Bone marrow (tissue), 2 donors: ENCODE measurements at regions not wholly inside any gene's neighbourhood (a gene's known extent, or its start where the extent isn't known, plus 50 kb on each side); places are given as distances from the start of the nearest gene placed in this dataset.
A peak's percentile ranks its signal among the peaks of the same experiment; 100 is the strongest.

Source experiments
- DNase-seq, 2 donors: peaks; one replicate each; lab custom pipeline; 2025; lab: John Stamatoyannopoulos, UW

- no peak for DNase-seq
Observed at GRCh38 chr3:30069056-30069455, 537.3 kb upstream of the TGFBR2 start.

GRCh38 chr3:30073040-30073439, 533.4 kb upstream of the TGFBR2 start:
- DNase-seq: no peak

- no peak for DNase-seq
Observed at GRCh38 chr3:30073622-30074021, 532.8 kb upstream of the TGFBR2 start.

DNA sequence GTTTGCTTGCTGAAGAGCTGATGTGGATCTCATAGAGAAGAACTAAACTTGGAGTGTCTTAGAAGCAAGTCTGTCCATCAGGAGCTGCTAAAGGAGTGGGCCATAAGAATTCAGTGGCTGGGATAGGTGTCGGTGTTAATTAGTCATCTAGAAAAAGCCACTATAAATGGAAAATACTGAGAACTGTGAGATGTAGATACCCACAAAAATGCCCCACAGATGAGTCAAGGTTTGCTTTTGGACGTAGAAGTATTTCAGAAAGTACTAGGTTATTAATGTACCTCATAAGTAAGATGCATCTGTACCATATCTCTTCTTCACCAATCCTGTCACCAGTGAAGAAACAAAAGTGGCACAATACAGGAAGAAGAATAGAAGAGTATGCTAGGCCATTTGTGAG, 530.9 kb upstream of the TGFBR2 start:
- DNase-seq: no peak

- DNase-seq: no peak
Observed at GRCh38 chr3:30076899-30077298, 529.5 kb upstream of the TGFBR2 start.

- no peak for DNase-seq
Observed at GRCh38 chr3:30077746-30078145, 528.7 kb upstream of the TGFBR2 start.

- no peak for DNase-seq
Observed at GRCh38 chr3:30078736-30079135, 527.7 kb upstream of the TGFBR2 start.

- no peak for DNase-seq
Observed at GRCh38 chr3:30081904-30082303, 524.5 kb upstream of the TGFBR2 start.

DNA sequence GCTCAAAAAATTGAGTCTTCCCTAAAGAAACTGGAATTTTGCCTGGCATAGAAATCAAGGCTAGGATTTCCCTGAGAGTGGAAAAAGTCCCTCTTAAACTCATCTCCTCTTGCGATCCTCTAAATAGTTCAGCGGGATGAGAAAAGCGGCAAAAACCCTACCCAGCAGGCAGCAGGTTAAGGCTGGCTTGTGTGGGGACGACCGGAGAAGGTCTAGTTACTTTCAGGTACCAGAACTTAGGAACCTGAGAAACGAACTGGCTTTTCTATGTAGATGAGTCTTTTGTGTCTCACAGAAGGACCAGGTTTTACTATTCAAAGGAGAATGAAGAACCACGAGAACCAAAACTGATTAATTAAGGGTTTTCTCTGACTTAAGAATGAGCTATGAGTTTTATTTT, 523.7 kb upstream of the TGFBR2 start:
- DNase-seq: no peak

- DNase-seq: no peak
Observed at GRCh38 chr3:30083315-30083714, 523.1 kb upstream of the TGFBR2 start.

GRCh38 chr3:30084316-30084715, 522.1 kb upstream of the TGFBR2 start:
- no peak for DNase-seq

DNA sequence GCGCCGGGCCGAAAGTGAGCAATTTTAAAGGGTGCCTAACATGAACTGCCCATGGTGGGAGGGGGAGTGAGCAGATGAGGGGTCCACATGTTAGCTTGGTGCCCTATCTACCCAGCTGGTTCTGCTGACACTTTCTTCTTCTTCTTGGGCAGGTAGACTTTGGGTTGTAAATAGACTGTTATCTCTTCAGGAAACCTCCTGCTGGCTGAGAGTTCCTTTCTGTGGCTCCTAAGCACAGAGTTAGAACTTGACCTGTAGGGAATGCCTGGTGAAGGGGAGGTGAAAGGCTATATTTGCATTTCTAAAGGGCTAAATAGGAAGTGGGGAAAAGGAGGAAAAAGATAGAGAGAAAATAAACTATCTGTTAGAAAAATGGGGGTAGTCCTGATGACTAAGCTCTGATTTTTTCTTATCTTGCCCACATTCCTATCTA, 521.4 kb upstream of the TGFBR2 start:
- no peak for DNase-seq

- DNase-seq: no peak
Observed at GRCh38 chr3:30085486-30085885, 520.9 kb upstream of the TGFBR2 start.

GRCh38 chr3:30091686-30092085, 514.7 kb upstream of the TGFBR2 start:
- no peak for DNase-seq

GRCh38 chr3:30097022-30097650, 509.3 kb upstream of the TGFBR2 start:
- no peak for DNase-seq

DNA sequence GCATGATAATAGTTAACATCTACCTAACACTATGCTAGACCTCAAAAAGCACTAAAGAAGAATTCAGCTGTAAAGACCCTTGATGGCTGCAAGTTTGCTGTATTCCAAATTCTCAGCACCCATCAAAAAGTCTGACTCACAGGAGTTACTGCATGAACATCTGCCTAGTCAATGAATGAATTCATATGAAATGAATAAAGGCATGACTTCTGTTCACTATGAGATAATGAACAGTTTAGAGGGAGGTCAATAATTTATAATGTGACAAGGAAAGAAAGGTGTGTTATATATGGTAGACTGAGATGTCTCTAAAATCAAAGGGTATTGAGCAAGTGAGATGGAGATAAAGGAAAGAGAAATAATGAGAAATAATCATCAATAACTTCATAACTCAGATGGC, 508.2 kb upstream of the TGFBR2 start:
- DNase-seq: no peak

DNA sequence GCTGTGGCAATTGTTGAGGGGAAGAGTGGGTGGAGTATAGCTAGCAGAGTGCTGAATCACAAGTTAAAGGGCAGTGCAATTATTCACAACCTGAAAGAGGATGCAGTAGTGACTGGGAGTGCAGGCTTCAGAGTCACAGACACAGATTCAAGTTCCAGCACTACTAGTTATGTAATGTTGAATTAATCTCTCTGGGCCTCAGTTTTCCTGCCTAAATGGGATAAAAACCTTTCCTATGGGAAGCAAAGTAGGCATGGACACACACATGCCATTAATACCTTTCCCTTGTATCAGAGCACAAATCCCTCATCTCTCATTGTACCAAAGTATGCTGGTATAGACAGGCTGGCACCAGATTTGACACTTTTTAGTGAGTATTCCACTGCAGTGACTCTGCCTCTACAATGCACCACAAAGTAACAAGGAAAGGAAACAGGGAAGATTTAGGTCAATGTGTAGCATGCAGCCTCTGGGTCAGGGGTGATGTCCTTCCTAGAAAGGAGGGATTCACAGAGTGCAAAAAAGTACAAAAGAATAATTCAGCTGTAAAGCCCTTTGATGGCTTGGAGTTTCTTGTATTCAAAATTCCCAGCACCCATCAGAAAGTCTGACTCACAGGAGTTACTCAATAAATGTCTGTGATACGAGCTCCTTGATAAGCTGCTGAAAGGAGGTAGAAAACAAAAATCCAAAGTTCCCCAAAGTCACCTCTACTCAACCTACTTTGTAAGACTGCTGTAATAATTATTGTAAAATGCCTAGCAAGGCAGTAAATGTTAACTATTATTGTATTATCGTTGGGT, 507.5 kb upstream of the TGFBR2 start:
- no peak for DNase-seq

DNA sequence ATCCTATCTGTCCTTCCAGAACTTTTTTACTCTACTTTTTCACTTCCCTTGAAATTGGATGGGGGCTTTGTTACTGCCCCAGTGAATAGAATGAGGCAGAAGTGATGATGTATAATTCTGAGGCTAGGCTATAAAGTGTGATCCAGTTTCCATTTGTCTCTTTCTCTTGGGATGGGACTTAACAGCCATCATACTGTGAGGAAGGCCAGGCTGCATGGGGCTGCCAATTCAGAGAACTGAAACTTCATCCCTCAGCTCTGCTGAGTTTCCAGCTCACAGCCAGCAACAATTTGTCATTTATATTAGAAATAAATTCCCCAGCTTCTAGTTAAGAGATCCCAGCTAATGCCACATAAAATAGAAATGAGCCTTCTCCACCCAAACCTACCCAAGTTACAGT, 504.0 kb upstream of the TGFBR2 start:
- no peak for DNase-seq

DNA sequence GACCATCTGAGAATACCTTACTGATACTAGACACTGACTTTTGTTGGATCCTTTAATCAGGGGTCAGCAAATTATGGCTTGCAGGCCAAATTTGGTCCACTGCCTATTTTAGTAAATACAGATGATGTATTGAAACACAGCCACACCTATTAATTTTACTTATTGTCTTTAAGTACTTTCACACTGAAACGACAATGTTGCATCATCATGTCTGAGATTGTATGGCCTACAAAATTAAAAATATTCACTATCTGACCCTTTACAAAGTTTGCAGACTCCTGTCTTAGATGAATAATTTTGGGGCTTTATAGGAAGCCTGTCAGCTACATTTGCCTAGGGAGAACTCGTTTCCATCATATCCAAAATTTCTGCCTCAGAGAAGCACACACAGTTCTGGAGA, 503.2 kb upstream of the TGFBR2 start:
- no peak for DNase-seq

DNA sequence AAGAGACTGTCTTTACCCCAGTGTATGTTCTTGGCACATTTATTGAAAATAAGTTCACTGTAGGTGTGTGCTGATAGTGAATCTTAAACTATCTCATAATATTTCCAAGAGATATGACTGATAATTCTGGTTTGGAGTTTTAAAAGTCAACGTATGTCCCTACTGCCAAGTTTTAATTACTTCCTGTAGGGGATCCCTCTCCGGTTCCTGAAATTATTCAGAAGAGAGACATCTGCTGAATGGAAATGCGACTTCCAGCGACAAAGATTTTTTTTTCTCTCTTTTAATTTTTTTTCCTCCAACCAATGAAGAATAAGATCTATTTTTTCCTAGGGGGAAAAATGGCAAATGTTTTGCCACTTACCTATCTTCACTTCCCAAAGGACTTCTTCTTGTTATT, 498.9 kb upstream of the TGFBR2 start:
- no peak for DNase-seq

DNA sequence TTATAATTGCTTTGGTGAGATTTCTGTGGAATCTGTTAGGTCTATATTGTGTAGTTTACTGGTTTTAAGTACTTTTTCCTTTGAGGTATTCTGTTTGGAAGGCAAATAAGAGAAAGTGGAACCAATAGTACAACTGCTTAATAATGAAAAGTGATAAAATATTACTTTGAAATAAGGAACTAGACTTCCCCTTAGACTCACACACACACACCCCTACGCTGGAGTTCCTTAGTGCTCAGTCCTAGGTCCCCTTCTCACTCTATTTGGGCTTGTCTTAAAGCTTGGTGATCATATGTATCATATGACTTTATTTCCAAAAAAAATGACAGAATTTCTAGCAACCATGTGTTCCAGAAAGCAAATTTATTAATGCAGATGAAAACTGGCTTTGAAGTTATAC, 494.0 kb upstream of the TGFBR2 start:
- DNase-seq: peak in 1 of 2 donors; percentile 27

- peak in 1 of 2 donors; percentile 78 for DNase-seq
Observed at GRCh38 chr3:30112902-30113484, 493.4 kb upstream of the TGFBR2 start.

- DNase-seq: no peak
Observed at GRCh38 chr3:30113906-30114305, 492.5 kb upstream of the TGFBR2 start.
